HG02973 (cell line): ENCODE measurements at regions not wholly inside any gene's neighbourhood (a gene's known extent, or its start where the extent isn't known, plus 50 kb on each side); places are given as distances from the start of the nearest gene placed in this dataset.

ENCODE experiments used
- ATAC-seq: cut with Tn5 transposase; IDR thresholded peaks from one replicate; pipeline ENCODE4 v1.9.1; 2021; ENCODE audit warnings: moderate library complexity; ENCODE audit not compliant: unreplicated experiment

GRCh38 chr21:24290151-24290833, 1317.0 kb downstream of the MRPL39 start:
- no peak for ATAC-seq

- no peak for ATAC-seq
These were observed 1317.7 kb downstream of the MRPL39 start for GRCh38 chr21:24289539-24289938.

- ATAC-seq = no peak
These were observed 1326.7 kb downstream of the MRPL39 start for GRCh38 chr21:24280596-24280995.

GRCh38 chr21:24278711-24279110, 1328.6 kb downstream of the MRPL39 start:
- no peak for ATAC-seq

- ATAC-seq = no peak
These were observed 1331.1 kb downstream of the MRPL39 start for GRCh38 chr21:24276204-24276603.

GRCh38 chr21:24275616-24276015, 1331.7 kb downstream of the MRPL39 start:
- ATAC-seq = no peak

- ATAC-seq = no peak
These were observed 1334.8 kb downstream of the MRPL39 start for GRCh38 chr21:24272521-24272938.

- no peak for ATAC-seq
These were observed 1341.3 kb downstream of the MRPL39 start for GRCh38 chr21:24265987-24266386.

- no peak for ATAC-seq
These were observed 1346.5 kb downstream of the MRPL39 start for GRCh38 chr21:24260751-24261150.

GRCh38 chr21:24259241-24259640, 1348.0 kb downstream of the MRPL39 start:
- ATAC-seq = no peak

- no peak for ATAC-seq
These were observed 1351.7 kb downstream of the MRPL39 start for GRCh38 chr21:24255591-24255990.

- ATAC-seq = no peak
These were observed 1381.8 kb downstream of the MRPL39 start for GRCh38 chr21:24225431-24225830.

- ATAC-seq = no peak
These were observed 1382.9 kb downstream of the MRPL39 start for GRCh38 chr21:24224422-24224821.

- no peak for ATAC-seq
These were observed 1383.7 kb downstream of the MRPL39 start for GRCh38 chr21:24223624-24224023.

GRCh38 chr21:24222676-24223075, 1384.6 kb downstream of the MRPL39 start:
- no peak for ATAC-seq

GRCh38 chr21:24220446-24220845, 1386.8 kb downstream of the MRPL39 start:
- ATAC-seq = no peak

GRCh38 chr21:24217151-24217550, 1390.1 kb downstream of the MRPL39 start:
- no peak for ATAC-seq

- no peak for ATAC-seq
These were observed 1397.2 kb downstream of the MRPL39 start for GRCh38 chr21:24210130-24210529.

GRCh38 chr21:24208562-24209260, 1398.6 kb downstream of the MRPL39 start:
- ATAC-seq = no peak

- no peak for ATAC-seq
These were observed 1402.0 kb downstream of the MRPL39 start for GRCh38 chr21:24205319-24205718.

- ATAC-seq = no peak
These were observed 1402.6 kb downstream of the MRPL39 start for GRCh38 chr21:24204641-24205040.

GRCh38 chr21:24200052-24200451, 1407.2 kb downstream of the MRPL39 start:
- ATAC-seq = no peak

- ATAC-seq = no peak
These were observed 1409.4 kb downstream of the MRPL39 start for GRCh38 chr21:24197923-24198322.
